GM19438 (cell line): ENCODE measurements at regions not wholly inside any gene's neighbourhood (a gene's known extent, or its start where the extent isn't known, plus 50 kb on each side); places are given as distances from the start of the nearest gene placed in this dataset.

Experiments used
- ATAC-seq: cut with Tn5 transposase; IDR thresholded peaks from one replicate; pipeline ENCODE4 v1.9.1; 2021; ENCODE audit warnings: low read depth; ENCODE audit not compliant: unreplicated experiment

GRCh38 chr2:120681696-120682288 lies 53.9 kb upstream of the GLI2 start:
- ATAC-seq = no peak

- ATAC-seq = no peak
Observed at GRCh38 chr2:120682654-120683053, 53.0 kb upstream of the GLI2 start.

- no peak for ATAC-seq
Observed at GRCh38 chr2:120683081-120683480, 52.6 kb upstream of the GLI2 start.

- ATAC-seq = no peak
Observed at GRCh38 chr2:120683701-120684100, 52.0 kb upstream of the GLI2 start.

- no peak for ATAC-seq
Observed at GRCh38 chr2:120684289-120685065, 51.2 kb upstream of the GLI2 start.

- ATAC-seq = no peak
Observed at GRCh38 chr2:120685066-120685973, 50.3 kb upstream of the GLI2 start.
